IMR-90 (cell line): ENCODE measurements at regions not wholly inside any gene's neighbourhood (a gene's known extent, or its start where the extent isn't known, plus 50 kb on each side); places are given as distances from the start of the nearest gene placed in this dataset.

Source experiments
- ATAC-seq: fragments of 200-7000 bp; cut with Tn5 transposase; 2 replicates; pipeline ENCODE4 v1.9.1; 2020; ENCODE audit warnings: low read depth, mild to moderate bottlenecking, moderate library complexity
- BruUV-seq: library from RNA; stranded (reverse); fragments of 400-500 nt; replicated peaks from 2 replicates; lab custom pipeline; 2021; lab: Mats Ljungman, UMichigan
- CTCF ChIA-PET: fragments of 300-600 bp; formaldehyde crosslinking; extraction: SDS; loops from one replicate; lab custom pipeline; 2021; ENCODE audit warnings: antibody characterized with exemption; lab: Yijun Ruan, JAX
- POLR2A ChIA-PET: fragments of 300-600 bp; sonication (Branson Sonifier 250); formaldehyde crosslinking; loops from one replicate; lab custom pipeline; 2022; ENCODE audit warnings: antibody characterized with exemption; ENCODE audit not compliant: unreplicated experiment; lab: Charles Lee
- DNase-seq: peaks from one replicate; pipeline ENCODE4 v3.0.0; 2013
- H2AFZ ChIP-seq: replicated peaks from 2 replicates; pipeline ENCODE3; 2013; ENCODE audit warnings: low read length, mild to moderate bottlenecking; ENCODE audit not compliant: poor library complexity
- H2AK5ac ChIP-seq: 2 replicates; pipeline ENCODE4 v1.6.1; 2013; ENCODE audit warnings: low read depth, low read length, inconsistent platforms
- H2AK9ac ChIP-seq: replicated peaks from 2 replicates; pipeline ENCODE3; 2013; ENCODE audit warnings: mild to moderate bottlenecking, low read depth, low read length, moderate library complexity; ENCODE audit not compliant: poor library complexity
- H2BK120ac ChIP-seq: 2 replicates; pipeline ENCODE4 v1.6.1; 2013; ENCODE audit warnings: low read depth, low read length, inconsistent platforms
- H2BK15ac ChIP-seq: 3 replicates; pipeline ENCODE4 v1.6.1; 2013; ENCODE audit warnings: low read depth, low read length, inconsistent platforms
- H2BK20ac ChIP-seq: 2 replicates; pipeline ENCODE4 v1.6.1; 2013; ENCODE audit warnings: low read depth, mild to moderate bottlenecking, inconsistent platforms, low read length, moderate library complexity
- H2BK5ac ChIP-seq: 2 replicates; pipeline ENCODE4 v1.6.1; 2013; ENCODE audit warnings: mild to moderate bottlenecking, low read depth, low read length, inconsistent platforms; ENCODE audit not compliant: poor library complexity, severe bottlenecking
- H3K14ac ChIP-seq: replicated peaks from 2 replicates; pipeline ENCODE4 v1.6.1; 2013; ENCODE audit warnings: low read depth, low read length, inconsistent platforms
- H3K18ac ChIP-seq: 2 replicates; pipeline ENCODE4 v1.6.1; 2013; ENCODE audit warnings: low read depth, low read length, control low read depth
- H3K23ac ChIP-seq: 2 replicates; pipeline ENCODE4 v1.6.1; 2013; ENCODE audit warnings: low read depth, low read length, inconsistent platforms
- H3K27ac ChIP-seq: 2 replicates; pipeline ENCODE4 v1.5.1; 2013; ENCODE audit warnings: mild to moderate bottlenecking, control low read depth, low read length; ENCODE audit not compliant: insufficient read depth
- H3K27me3 ChIP-seq: 2 replicates; pipeline ENCODE4 v1.6.1; 2013; ENCODE audit warnings: low read length; ENCODE audit not compliant: control insufficient read depth, insufficient read depth
- H3K36me3 ChIP-seq: 2 replicates; pipeline ENCODE4 v1.6.1; 2013; ENCODE audit warnings: low read length, mixed read lengths; ENCODE audit not compliant: control insufficient read depth, insufficient read depth
- H3K4ac ChIP-seq: 2 replicates; pipeline ENCODE4 v1.6.1; 2013; ENCODE audit warnings: low read depth, low read length, inconsistent platforms
- H3K4me1 ChIP-seq: 2 replicates; pipeline ENCODE4 v1.6.1; 2013; ENCODE audit warnings: low read length, mixed read lengths; ENCODE audit not compliant: control insufficient read depth, insufficient read depth
- H3K4me2 ChIP-seq: 2 replicates; pipeline ENCODE4 v1.6.1; 2013; ENCODE audit warnings: low read depth, mild to moderate bottlenecking, control low read depth, low read length, moderate library complexity
- H3K4me3 ChIP-seq: 2 replicates; pipeline ENCODE4 v1.5.1; 2013; ENCODE audit warnings: low read depth, mild to moderate bottlenecking, control low read depth, low read length, moderate library complexity; ENCODE audit not compliant: insufficient read depth
- H3K56ac ChIP-seq: 2 replicates; pipeline ENCODE4 v1.6.1; 2013; ENCODE audit warnings: low read length, inconsistent platforms; ENCODE audit not compliant: insufficient read depth; ENCODE audit errors: extremely low read depth
- H3K79me1 ChIP-seq, 2 experiments: 2 replicates each; pipeline ENCODE4 v1.6.1; 2013; ENCODE audit warnings: low read length in 2 of 2, inconsistent platforms in 1 of 2, low read depth in 1 of 2
- H3K9ac ChIP-seq: 2 replicates; pipeline ENCODE4 v1.6.1; 2013; ENCODE audit warnings: low read depth, low read length, control low read depth
- H3K9me1 ChIP-seq: 2 replicates; pipeline ENCODE4 v1.6.1; 2013; ENCODE audit warnings: low read length, inconsistent platforms; ENCODE audit not compliant: insufficient read depth
- H3K9me3 ChIP-seq: 2 replicates; pipeline ENCODE4 v1.6.1; 2013; ENCODE audit warnings: low read length; ENCODE audit not compliant: control insufficient read depth, insufficient read depth
- H4K20me1 ChIP-seq: 2 replicates; pipeline ENCODE4 v1.6.1; 2013; ENCODE audit warnings: low read length, inconsistent platforms; ENCODE audit not compliant: insufficient read depth
- H4K5ac ChIP-seq: 2 replicates; pipeline ENCODE4 v1.6.1; 2013; ENCODE audit warnings: mild to moderate bottlenecking, low read depth, low read length, control low read depth
- H4K8ac ChIP-seq, 2 experiments: 2 replicates each; pipeline ENCODE4 v1.6.1; 2013; ENCODE audit warnings: low read depth in 2 of 2, low read length in 2 of 2, control low read depth in 1 of 2, inconsistent platforms in 1 of 2
- H4K91ac ChIP-seq: 2 replicates; pipeline ENCODE4 v1.6.1; 2013; ENCODE audit warnings: low read depth, low read length, inconsistent platforms; ENCODE audit not compliant: insufficient read depth
- ELK1 ChIP-seq: fragments of 150-350 bp; IDR thresholded peaks from 2 replicates; pipeline ENCODE4 v1.6.1; 2016; ENCODE audit warnings: low read depth, mild to moderate bottlenecking, low read length, moderate library complexity, borderline replicate concordance
- FOS ChIP-seq: fragments of 150-350 bp; IDR thresholded peaks from 2 replicates; pipeline ENCODE4 v1.6.1; 2016; ENCODE audit warnings: low read depth, low read length
- MAFK ChIP-seq: IDR thresholded peaks from 2 replicates; pipeline ENCODE4 v1.6.1; 2012; ENCODE audit warnings: low read depth, low read length, improper control_type of control experiment
- MAZ ChIP-seq: IDR thresholded peaks from 2 replicates; pipeline ENCODE4 v1.6.1; 2012; ENCODE audit warnings: low read depth, mild to moderate bottlenecking, low read length, improper control_type of control experiment, moderate library complexity, borderline replicate concordance
- NFE2L2 ChIP-seq: fragments of 150-350 bp; IDR thresholded peaks from 2 replicates; pipeline ENCODE4 v1.6.1; 2016; ENCODE audit warnings: low read depth, mild to moderate bottlenecking, low read length
- POLR2A ChIP-seq: IDR thresholded peaks from 2 replicates; pipeline ENCODE4 v1.6.1; 2012; ENCODE audit warnings: mild to moderate bottlenecking, low read depth, low read length
- RCOR1 ChIP-seq: IDR thresholded peaks from 2 replicates; pipeline ENCODE4 v1.6.1; 2012; ENCODE audit warnings: mild to moderate bottlenecking, low read length, improper control_type of control experiment; ENCODE audit not compliant: insufficient replicate concordance
- SMC3 ChIP-seq: fragments of 150-350 bp; IDR thresholded peaks from 2 replicates; pipeline ENCODE4 v1.6.1; 2016; ENCODE audit warnings: low read depth, mild to moderate bottlenecking, antibody characterized with exemption, low read length, moderate library complexity
- USF2 ChIP-seq: fragments of 150-350 bp; IDR thresholded peaks from 2 replicates; pipeline ENCODE4 v1.6.1; 2017; ENCODE audit warnings: mild to moderate bottlenecking, antibody characterized with exemption, low read length, low read depth
- WGBS, 2 experiments: methylation state at CpG; one replicate each; pipeline versions ENCODE4 v1.1.5 to v1.1.7; 2013; ENCODE audit warnings: missing lambda C conversion rate in 2 of 2; ENCODE audit not compliant: insufficient read length in 1 of 2; ENCODE audit errors: extremely low coverage in 2 of 2; 5-methylcytosine and 5-hydroxymethylcytosine counted together
- dilution Hi-C: fragments of 300-500 bp; cut with HindIII; formaldehyde crosslinking; loops from one replicate; pipeline ENCODE4 v1.14.3; 2018; ENCODE audit warnings: low sequenced_read_pairs; ENCODE audit not compliant: unreplicated experiment
- in situ Hi-C: fragments of 300-500 bp; cut with MboI; formaldehyde crosslinking; loops from 3 replicates; pipeline ENCODE4 v1.14.3; 2019; ENCODE audit warnings: low sequenced_read_pairs, inconsistent platforms, mixed read lengths
- intact Hi-C: fragments of 100-400 bp; cut with micrococcal nuclease; formaldehyde crosslinking; loops from 2 replicates; pipeline ENCODE4 v1.10.0; 2022

- CTCF ChIA-PET: no interaction called here
- no peak overlapping the region for H3K23ac ChIP-seq
- no peak overlapping the region for H3K14ac ChIP-seq
- no peaks in the 10 kb centered on the region for H3K9me1 ChIP-seq
- no peak overlapping the region for H3K27ac ChIP-seq
- no peaks in the 10 kb centered on the region for H3K79me1 ChIP-seq
- in situ Hi-C loops (no loop called here), dilution Hi-C loops (no loop called here), intact Hi-C loops (no loop called here)
- no peak overlapping the region for H2AK9ac ChIP-seq
- BruUV-seq: no TSS peak
- no peaks in the 10 kb centered on the region for H3K27me3 ChIP-seq
- H2BK20ac ChIP-seq: no peak overlapping the region
- H3K4me2 ChIP-seq: no peak overlapping the region
- H4K5ac ChIP-seq: no peak overlapping the region
- H4K8ac ChIP-seq: no peak overlapping the region
- no peak for DNase-seq
- no peak overlapping the region for H2BK120ac ChIP-seq
- ATAC-seq: no peak
- no CpG with 5 or more reads among the region's 2 CpGs for WGBS, 2 experiments
- no peak overlapping the region for H3K4me3 ChIP-seq
- H3K9ac ChIP-seq: no peak overlapping the region
- no peak overlapping the region for H2BK15ac ChIP-seq
- no peak overlapping the region for H3K56ac ChIP-seq
- H2AK5ac ChIP-seq: no peak overlapping the region
- no peak overlapping the region for H2AFZ ChIP-seq
- TF ChIP-seq RCOR1 (no peak), POLR2A (no peak), NFE2L2 (no peak), SMC3 (no peak), MAFK (no peak), FOS (no peak), ELK1 (no peak), USF2 (no peak), MAZ (no peak)
- no peak overlapping the region for H4K91ac ChIP-seq
- POLR2A ChIA-PET: no interaction called here
- no peak overlapping the region for H3K18ac ChIP-seq
- no peak overlapping the region for H2BK5ac ChIP-seq
- H4K20me1 ChIP-seq: no peaks in the 10 kb centered on the region
- no peak overlapping the region for H3K4ac ChIP-seq
- H3K9me3 ChIP-seq: no peaks in the 10 kb centered on the region
- H3K36me3 ChIP-seq: no peaks in the 10 kb centered on the region
- no peaks in the 10 kb centered on the region for H3K4me1 ChIP-seq
Observed at GRCh38 chr12:66852765-66853164, 173.9 kb upstream of the GRIP1 start.
